K562 (cell line): ENCODE measurements at regions not wholly inside any gene's neighbourhood (a gene's known extent, or its start where the extent isn't known, plus 50 kb on each side); places are given as distances from the start of the nearest gene placed in this dataset.

Experiments used
- JUNB ChIP-seq: fragments of 450-650 bp; formaldehyde crosslinking; conservative IDR thresholded peaks from 2 replicates; pipeline ENCODE4 v1.4.0; 2020; ENCODE audit warnings: mild to moderate bottlenecking
- KDM1A ChIP-seq, 2 experiments: fragments of 450-650 bp; IDR thresholded peaks; 2 replicates each; pipeline ENCODE4 v1.6.1; 2016; ENCODE audit warnings: mild to moderate bottlenecking in 2 of 2
- PHTF2 ChIP-seq: fragments of 250-450 bp; sonication (Bioruptor Pico); IDR thresholded peaks from 2 replicates; pipeline ENCODE4 v1.5.0; 2021; ENCODE audit warnings: mild to moderate bottlenecking
- RAD21 ChIP-seq, 2 experiments: fragments of 250-450 bp in 1 of 2; fragments of 450-650 bp in 1 of 2; sonication (Bioruptor Pico) in 1 of 2; formaldehyde crosslinking in 1 of 2; IDR thresholded peaks in 1 of 2; conservative IDR thresholded peaks in 1 of 2; 2 replicates each; pipeline versions ENCODE4 v1.4.0 to v1.8.0; 2020 to 2022; ENCODE audit warnings: mild to moderate bottlenecking in 2 of 2, moderate library complexity in 1 of 2
- RCOR1 ChIP-seq, 2 experiments: IDR thresholded peaks; 2 replicates each; pipeline ENCODE4 v1.6.1; 2012; ENCODE audit warnings: low read depth in 2 of 2, low read length in 2 of 2, borderline replicate concordance in 1 of 2, improper control_type of control experiment in 1 of 2
- SMC3 ChIP-seq: conservative IDR thresholded peaks from 2 replicates; pipeline ENCODE4 v1.6.1; 2011; ENCODE audit warnings: low read depth, low read length, improper control_type of control experiment; ENCODE audit not compliant: insufficient read depth
- SRSF9 ChIP-seq: fragments of 200-400 bp; formaldehyde crosslinking; IDR thresholded peaks from 2 replicates; pipeline ENCODE4 v1.6.1; 2017; ENCODE audit warnings: low read depth, low read length, borderline replicate concordance
- TARDBP ChIP-seq: fragments of 450-650 bp; IDR thresholded peaks from 2 replicates; pipeline ENCODE4 v1.6.1; 2016
- ZNF232 ChIP-seq: sonication (generic); formaldehyde crosslinking; IDR thresholded peaks from 2 replicates; pipeline ENCODE4 v1.8.0; 2022; ENCODE audit warnings: mild to moderate bottlenecking, missing genetic modification reagents
- ZNF347 ChIP-seq: fragments of 450-650 bp; formaldehyde crosslinking; IDR thresholded peaks from 2 replicates; pipeline ENCODE4 v1.4.0; 2020; ENCODE audit warnings: low read depth, mild to moderate bottlenecking, moderate library complexity
- ZNF696 ChIP-seq: fragments of 250-450 bp; sonication (Bioruptor Pico); conservative IDR thresholded peaks from 2 replicates; pipeline ENCODE4 v1.4.0; 2020; ENCODE audit warnings: mild to moderate bottlenecking, moderate library complexity
- ZNF76 ChIP-seq: fragments of 250-450 bp; sonication (Bioruptor Pico); IDR thresholded peaks from 2 replicates; pipeline ENCODE4 v1.4.0; 2020; ENCODE audit warnings: mild to moderate bottlenecking, moderate library complexity, borderline replicate concordance
- TF ChIP-seq, protein P1 (sequence below): fragments of 450-650 bp; formaldehyde crosslinking; IDR thresholded peaks from 2 replicates; pipeline ENCODE4 v1.4.0; 2020; ENCODE audit warnings: mild to moderate bottlenecking
- TF ChIP-seq, protein P2 (sequence below): fragments of 200-800 bp; sonication (Bioruptor generic); IDR thresholded peaks from 2 replicates; pipeline ENCODE4 v1.6.1; 2017; ENCODE audit warnings: missing genetic modification characterization, missing compliant biosample characterization
- TF ChIP-seq, protein P3 (sequence below), 2 experiments: fragments of 450-650 bp in 1 of 2; sonication (generic) in 1 of 2; formaldehyde crosslinking in 1 of 2; IDR thresholded peaks; 2 replicates each; pipeline versions ENCODE4 v1.7.1 to v1.9.0; 2016 to 2022; ENCODE audit warnings: inconsistent platforms in 1 of 2, mild to moderate bottlenecking in 1 of 2, missing genetic modification reagents in 1 of 2

GRCh38 chr14:76710056-76711010 is 50.9 kb upstream of the VASH1 start (continued):
- TF ChIP-seq, protein P1, sequence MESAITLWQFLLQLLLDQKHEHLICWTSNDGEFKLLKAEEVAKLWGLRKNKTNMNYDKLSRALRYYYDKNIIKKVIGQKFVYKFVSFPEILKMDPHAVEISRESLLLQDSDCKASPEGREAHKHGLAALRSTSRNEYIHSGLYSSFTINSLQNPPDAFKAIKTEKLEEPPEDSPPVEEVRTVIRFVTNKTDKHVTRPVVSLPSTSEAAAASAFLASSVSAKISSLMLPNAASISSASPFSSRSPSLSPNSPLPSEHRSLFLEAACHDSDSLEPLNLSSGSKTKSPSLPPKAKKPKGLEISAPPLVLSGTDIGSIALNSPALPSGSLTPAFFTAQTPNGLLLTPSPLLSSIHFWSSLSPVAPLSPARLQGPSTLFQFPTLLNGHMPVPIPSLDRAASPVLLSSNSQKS (CRISPR knock-in tag): no peak
- no peak for TF ChIP-seq PHTF2 (CRISPR knock-in tag)
- no peak for TF ChIP-seq KDM1A (IDR thresholded peaks at IDR 0.05)
- TF ChIP-seq, protein P2, sequence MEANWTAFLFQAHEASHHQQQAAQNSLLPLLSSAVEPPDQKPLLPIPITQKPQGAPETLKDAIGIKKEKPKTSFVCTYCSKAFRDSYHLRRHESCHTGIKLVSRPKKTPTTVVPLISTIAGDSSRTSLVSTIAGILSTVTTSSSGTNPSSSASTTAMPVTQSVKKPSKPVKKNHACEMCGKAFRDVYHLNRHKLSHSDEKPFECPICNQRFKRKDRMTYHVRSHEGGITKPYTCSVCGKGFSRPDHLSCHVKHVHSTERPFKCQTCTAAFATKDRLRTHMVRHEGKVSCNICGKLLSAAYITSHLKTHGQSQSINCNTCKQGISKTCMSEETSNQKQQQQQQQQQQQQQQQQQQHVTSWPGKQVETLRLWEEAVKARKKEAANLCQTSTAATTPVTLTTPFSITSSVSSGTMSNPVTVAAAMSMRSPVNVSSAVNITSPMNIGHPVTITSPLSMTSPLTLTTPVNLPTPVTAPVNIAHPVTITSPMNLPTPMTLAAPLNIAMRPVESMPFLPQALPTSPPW (CRISPR knock-in tag): no peak
- no peak for TF ChIP-seq JUNB (CRISPR knock-in tag)
- TF ChIP-seq SRSF9: no peak
- TF ChIP-seq TARDBP: no peak
- no peak for TF ChIP-seq ZNF696 (CRISPR knock-in tag)
- TF ChIP-seq RAD21 (CRISPR knock-in tag; conservative IDR thresholded peaks at IDR 0.05 in 1 of 2, IDR thresholded peaks at IDR 0.05 in 1 of 2): peak; percentile 73 to 83
- TF ChIP-seq ZNF347 (CRISPR knock-in tag): no peak
- TF ChIP-seq, protein P3, sequence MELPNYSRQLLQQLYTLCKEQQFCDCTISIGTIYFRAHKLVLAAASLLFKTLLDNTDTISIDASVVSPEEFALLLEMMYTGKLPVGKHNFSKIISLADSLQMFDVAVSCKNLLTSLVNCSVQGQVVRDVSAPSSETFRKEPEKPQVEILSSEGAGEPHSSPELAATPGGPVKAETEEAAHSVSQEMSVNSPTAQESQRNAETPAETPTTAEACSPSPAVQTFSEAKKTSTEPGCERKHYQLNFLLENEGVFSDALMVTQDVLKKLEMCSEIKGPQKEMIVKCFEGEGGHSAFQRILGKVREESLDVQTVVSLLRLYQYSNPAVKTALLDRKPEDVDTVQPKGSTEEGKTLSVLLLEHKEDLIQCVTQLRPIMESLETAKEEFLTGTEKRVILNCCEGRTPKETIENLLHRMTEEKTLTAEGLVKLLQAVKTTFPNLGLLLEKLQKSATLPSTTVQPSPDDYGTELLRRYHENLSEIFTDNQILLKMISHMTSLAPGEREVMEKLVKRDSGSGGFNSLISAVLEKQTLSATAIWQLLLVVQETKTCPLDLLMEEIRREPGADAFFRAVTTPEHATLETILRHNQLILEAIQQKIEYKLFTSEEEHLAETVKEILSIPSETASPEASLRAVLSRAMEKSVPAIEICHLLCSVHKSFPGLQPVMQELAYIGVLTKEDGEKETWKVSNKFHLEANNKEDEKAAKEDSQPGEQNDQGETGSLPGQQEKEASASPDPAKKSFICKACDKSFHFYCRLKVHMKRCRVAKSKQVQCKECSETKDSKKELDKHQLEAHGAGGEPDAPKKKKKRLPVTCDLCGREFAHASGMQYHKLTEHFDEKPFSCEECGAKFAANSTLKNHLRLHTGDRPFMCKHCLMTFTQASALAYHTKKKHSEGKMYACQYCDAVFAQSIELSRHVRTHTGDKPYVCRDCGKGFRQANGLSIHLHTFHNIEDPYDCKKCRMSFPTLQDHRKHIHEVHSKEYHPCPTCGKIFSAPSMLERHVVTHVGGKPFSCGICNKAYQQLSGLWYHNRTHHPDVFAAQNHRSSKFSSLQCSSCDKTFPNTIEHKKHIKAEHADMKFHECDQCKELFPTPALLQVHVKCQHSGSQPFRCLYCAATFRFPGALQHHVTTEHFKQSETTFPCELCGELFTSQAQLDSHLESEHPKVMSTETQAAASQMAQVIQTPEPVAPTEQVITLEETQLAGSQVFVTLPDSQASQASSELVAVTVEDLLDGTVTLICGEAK (IDR thresholded peaks at IDR 0.05): no peak
- TF ChIP-seq, protein P3 (CRISPR knock-in tag; IDR thresholded peaks at IDR 0.05): no peak
- no peak for TF ChIP-seq ZNF76 (CRISPR knock-in tag)
- no peak for TF ChIP-seq RCOR1 (IDR thresholded peaks at IDR 0.05; ENCODE audit: borderline replicate concordance in 1 of 2, low read depth in 2 of 2, low read length in 2 of 2)
- TF ChIP-seq ZNF232 (CRISPR knock-in tag): no peak
- TF ChIP-seq SMC3: 0 out of 2 replicates have a peak, but pooled peaks have one; percentile 13
